ENCODE measurements at regions not wholly inside any gene's neighbourhood (a gene's known extent, or its start where the extent isn't known, plus 50 kb on each side); places are given as distances from the start of the nearest gene placed in this dataset.

DNA sequence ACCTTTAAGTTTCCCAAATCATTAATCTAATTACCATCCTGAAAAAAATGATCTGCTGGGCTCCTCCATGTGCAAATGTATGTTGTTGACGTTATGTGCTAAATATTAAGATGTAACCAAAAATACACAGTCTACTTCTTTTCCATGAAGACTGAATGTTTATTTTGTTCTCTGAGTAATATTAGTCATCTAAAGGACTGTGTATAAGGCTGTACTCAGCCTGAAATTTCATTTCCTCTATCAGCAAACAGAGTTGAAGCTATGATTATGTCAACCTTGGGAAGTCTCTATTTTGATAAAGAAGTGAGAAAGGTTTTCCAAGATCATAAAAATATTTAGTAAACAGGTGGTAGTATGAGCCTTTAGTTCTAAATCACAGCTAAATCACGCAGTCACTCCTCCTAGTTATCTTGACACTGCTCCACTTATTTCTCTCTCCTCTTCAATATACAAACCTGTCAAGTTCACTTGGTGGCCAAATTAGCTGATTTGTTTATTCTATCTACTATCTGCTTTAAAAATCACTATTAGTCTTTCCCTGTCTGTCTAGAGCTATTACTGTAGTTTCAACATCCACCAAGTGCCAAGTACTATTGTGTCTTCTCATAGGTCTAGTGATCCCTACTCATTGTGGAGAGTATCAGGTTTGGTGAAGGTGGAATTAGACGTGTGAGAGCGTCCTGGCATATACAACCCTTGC lies 211.7 kb upstream of the STARD13 start:
- H3K4me1 ChIP-seq (ENCODE audit: control insufficient read depth, insufficient read depth, low read length), result no peaks in the 10 kb centered on the region
- H3K36me3 ChIP-seq (ENCODE audit: control insufficient read depth, insufficient read depth, low read length), result no peaks in the 10 kb centered on the region
- no peak for DNase-seq (ENCODE audit: low read depth in 4 of 6, low spot score in 6 of 6)
- peaks cover 2% of the 10 kb centered on the region for H3K9me3 ChIP-seq (ENCODE audit: control insufficient read depth, insufficient read depth, low read length)
- no peak overlapping the region for H3K27ac ChIP-seq (ENCODE audit: low read depth, low read length)
- WGBS (ENCODE audit: insufficient coverage), result no CpG with 5 or more reads among the region's 4 CpGs
- H3K4me3 ChIP-seq (ENCODE audit: low read depth, low read length), result no peak overlapping the region
- H3K27me3 ChIP-seq (ENCODE audit: control insufficient read depth, insufficient read depth, low read length), result no peaks in the 10 kb centered on the region

DNA sequence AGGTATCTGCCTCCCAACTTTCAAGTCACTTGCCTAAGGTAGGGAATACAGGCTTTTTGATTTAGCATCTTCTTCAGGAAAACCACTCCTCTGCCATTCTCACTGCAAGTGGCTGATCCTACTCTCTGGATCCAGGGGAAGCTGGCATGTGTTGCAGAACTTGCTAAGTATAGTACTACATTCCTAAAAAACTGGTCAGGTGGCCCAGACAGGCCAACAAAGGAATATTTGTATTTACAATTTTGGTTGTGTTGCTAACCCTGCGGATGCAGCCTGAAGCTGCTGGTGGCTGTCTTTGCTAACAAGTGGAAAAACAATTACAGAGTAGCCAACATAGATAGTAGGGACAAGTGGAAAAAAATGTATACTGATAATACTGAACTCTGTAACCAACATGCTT lies 222.5 kb upstream of the STARD13 start:
- H3K27me3 ChIP-seq (ENCODE audit: control insufficient read depth, insufficient read depth, low read length), result no peaks in the 10 kb centered on the region
- no peak overlapping the region for H3K4me3 ChIP-seq (ENCODE audit: low read depth, low read length)
- DNase-seq (ENCODE audit: low read depth in 4 of 6, low spot score in 6 of 6), result no peak
- H3K27ac ChIP-seq (ENCODE audit: low read depth, low read length), result no peak overlapping the region
- WGBS (ENCODE audit: insufficient coverage), result 80% methylated on average over 1 of the region's 1 CpG
- H3K36me3 ChIP-seq (ENCODE audit: control insufficient read depth, insufficient read depth, low read length), result no peaks in the 10 kb centered on the region
- H3K9me3 ChIP-seq (ENCODE audit: control insufficient read depth, insufficient read depth, low read length), result peaks cover 4% of the 10 kb centered on the region
- H3K4me1 ChIP-seq (ENCODE audit: control insufficient read depth, insufficient read depth, low read length), result no peaks in the 10 kb centered on the region

DNA sequence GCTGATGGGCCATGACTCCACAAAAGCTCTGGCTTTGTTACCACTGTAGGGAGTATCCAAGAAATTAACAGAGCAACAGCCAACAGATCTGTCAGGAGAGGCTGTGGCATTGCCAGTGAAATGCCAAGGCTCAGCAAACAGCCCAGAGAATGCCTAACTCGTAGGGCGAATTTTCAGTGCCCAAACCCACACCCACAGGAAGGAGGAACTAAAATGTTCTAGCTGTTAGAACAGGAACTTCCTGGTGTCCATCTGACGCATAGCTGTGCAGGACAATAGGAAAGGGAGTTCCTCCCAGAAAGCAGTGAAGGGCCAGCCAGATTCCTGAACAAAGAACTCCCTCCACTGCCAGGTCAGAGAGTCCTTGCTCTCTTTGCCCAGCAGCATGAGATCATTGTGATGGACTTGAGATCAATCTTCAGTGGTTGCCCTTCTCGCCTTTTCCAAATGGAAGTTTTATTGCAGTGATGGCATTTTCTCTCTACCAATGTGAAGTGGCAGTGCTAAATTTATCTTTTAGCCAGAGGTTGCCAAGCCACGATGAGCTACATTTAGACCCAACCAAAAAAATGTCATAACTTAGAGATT lies 224.2 kb upstream of the STARD13 start:
- no peak overlapping the region for H3K4me3 ChIP-seq (ENCODE audit: low read depth, low read length)
- H3K27me3 ChIP-seq (ENCODE audit: control insufficient read depth, insufficient read depth, low read length), result no peaks in the 10 kb centered on the region
- H3K36me3 ChIP-seq (ENCODE audit: control insufficient read depth, insufficient read depth, low read length), result no peaks in the 10 kb centered on the region
- no peaks in the 10 kb centered on the region for H3K4me1 ChIP-seq (ENCODE audit: control insufficient read depth, insufficient read depth, low read length)
- peak in 1 of 6 donors; percentile 26 for DNase-seq (ENCODE audit: low read depth in 4 of 6, low spot score in 6 of 6)
- peaks cover 4% of the 10 kb centered on the region for H3K9me3 ChIP-seq (ENCODE audit: control insufficient read depth, insufficient read depth, low read length)
- 64% methylated on average over 2 of the region's 5 CpGs for WGBS (ENCODE audit: insufficient coverage)
- no peak overlapping the region for H3K27ac ChIP-seq (ENCODE audit: low read depth, low read length)

DNA sequence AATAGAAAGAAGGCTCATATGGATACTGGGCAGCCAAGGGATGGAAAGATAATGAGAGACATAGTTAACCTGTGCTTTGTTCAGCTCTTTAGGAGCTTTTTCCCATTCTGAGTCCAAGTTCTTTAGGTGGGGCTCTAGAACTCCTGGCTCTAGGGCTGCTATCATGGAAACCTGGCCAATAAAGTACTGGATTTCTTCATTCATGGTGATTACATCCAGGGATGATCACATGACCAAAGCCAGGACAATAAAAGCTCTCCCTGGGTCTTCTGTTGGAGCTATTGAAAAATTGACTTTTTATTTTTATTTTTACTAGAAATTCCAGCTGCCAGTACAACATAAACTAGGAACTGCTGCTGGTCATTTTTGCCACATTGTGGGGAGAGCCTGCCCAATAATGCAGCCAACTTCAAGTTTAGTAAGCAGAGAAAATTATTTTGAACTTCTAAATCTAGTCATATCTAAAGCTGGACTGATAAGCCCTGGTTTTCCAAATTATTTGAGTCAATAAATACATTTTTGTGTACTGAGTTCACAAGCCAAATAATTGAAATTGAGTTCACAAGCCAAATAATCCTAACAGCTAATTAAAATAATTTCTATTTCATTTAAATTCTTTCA lies 224.9 kb upstream of the STARD13 start:
- Histone ChIP-seq H3K36me3 (ENCODE audit: control insufficient read depth, insufficient read depth, low read length) (no peaks in the 10 kb centered on the region), H3K27ac (ENCODE audit: low read depth, low read length) (no peak overlapping the region), H3K9me3 (ENCODE audit: control insufficient read depth, insufficient read depth, low read length) (peaks cover 4% of the 10 kb centered on the region), H3K27me3 (ENCODE audit: control insufficient read depth, insufficient read depth, low read length) (no peaks in the 10 kb centered on the region), H3K4me1 (ENCODE audit: control insufficient read depth, insufficient read depth, low read length) (no peaks in the 10 kb centered on the region), H3K4me3 (ENCODE audit: low read depth, low read length) (no peak overlapping the region)
- no peak for DNase-seq (ENCODE audit: low read depth in 4 of 6, low spot score in 6 of 6)

DNA sequence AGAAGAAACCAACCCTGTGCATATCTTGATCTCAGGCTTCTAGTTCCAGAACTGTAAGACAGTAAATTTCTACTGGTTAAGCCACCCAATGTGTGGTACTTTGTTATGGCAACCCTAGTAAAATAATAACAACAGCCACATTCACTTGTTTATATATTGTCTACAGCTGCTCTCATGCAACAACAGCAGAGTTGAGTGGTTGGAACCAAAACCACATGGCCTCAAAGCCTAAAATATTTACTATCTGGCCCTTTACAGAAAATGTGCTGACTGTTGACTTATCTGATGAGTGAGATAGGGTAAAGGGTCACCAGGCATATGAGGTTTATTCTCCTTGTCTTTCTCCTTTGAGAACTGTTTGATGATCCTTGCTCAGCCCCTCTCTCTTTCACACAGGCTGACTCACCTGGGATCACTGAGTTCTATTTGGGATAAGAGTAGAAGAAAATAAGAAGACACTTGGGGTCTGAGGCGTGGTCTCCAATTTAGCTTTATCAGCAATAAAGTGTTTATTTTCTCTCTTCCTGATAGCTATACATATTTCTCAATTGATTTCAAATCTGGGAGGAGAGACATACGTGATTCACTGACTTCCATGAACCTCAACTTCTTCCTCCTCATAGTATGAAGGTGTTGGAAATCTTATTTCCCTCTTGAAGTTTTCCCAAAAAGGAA lies 227.5 kb upstream of the STARD13 start:
- no peaks in the 10 kb centered on the region for H3K4me1 ChIP-seq (ENCODE audit: control insufficient read depth, insufficient read depth, low read length)
- H3K4me3 ChIP-seq (ENCODE audit: low read depth, low read length), result no peak overlapping the region
- no peaks in the 10 kb centered on the region for H3K36me3 ChIP-seq (ENCODE audit: control insufficient read depth, insufficient read depth, low read length)
- no peak for DNase-seq (ENCODE audit: low read depth in 4 of 6, low spot score in 6 of 6)
- no CpG with 5 or more reads among the region's 2 CpGs for WGBS (ENCODE audit: insufficient coverage)
- no peaks in the 10 kb centered on the region for H3K27me3 ChIP-seq (ENCODE audit: control insufficient read depth, insufficient read depth, low read length)
- no peak overlapping the region for H3K27ac ChIP-seq (ENCODE audit: low read depth, low read length)
- H3K9me3 ChIP-seq (ENCODE audit: control insufficient read depth, insufficient read depth, low read length), result peaks cover under 1% of the 10 kb centered on the region

DNA sequence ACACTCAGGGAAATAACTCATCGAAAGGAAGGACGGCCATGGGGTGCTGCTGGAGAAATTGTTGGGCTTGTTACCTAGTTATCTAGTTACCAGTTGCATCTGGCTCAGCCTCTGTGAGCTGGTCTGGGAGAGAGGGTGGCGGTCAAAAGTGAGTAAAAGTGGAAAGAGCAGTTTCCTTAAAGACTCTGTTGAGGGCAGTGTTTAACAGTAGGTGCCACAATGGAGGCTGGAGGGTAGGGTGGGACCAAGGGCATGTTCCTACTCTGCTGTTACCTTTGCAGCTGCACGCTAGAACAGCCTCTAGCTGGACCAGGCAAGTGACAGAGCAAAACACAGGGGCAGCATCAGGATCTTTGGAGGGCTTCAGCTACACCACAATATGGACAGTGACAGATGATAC lies 228.8 kb upstream of the STARD13 start:
- no peak overlapping the region for H3K4me3 ChIP-seq (ENCODE audit: low read depth, low read length)
- no peak for DNase-seq (ENCODE audit: low read depth in 4 of 6, low spot score in 6 of 6)
- H3K36me3 ChIP-seq (ENCODE audit: control insufficient read depth, insufficient read depth, low read length), result no peaks in the 10 kb centered on the region
- H3K27ac ChIP-seq (ENCODE audit: low read depth, low read length), result no peak overlapping the region
- 93% methylated on average over 4 of the region's 4 CpGs for WGBS (ENCODE audit: insufficient coverage)
- H3K27me3 ChIP-seq (ENCODE audit: control insufficient read depth, insufficient read depth, low read length), result no peaks in the 10 kb centered on the region
- H3K4me1 ChIP-seq (ENCODE audit: control insufficient read depth, insufficient read depth, low read length), result no peaks in the 10 kb centered on the region
- no peaks in the 10 kb centered on the region for H3K9me3 ChIP-seq (ENCODE audit: control insufficient read depth, insufficient read depth, low read length)

DNA sequence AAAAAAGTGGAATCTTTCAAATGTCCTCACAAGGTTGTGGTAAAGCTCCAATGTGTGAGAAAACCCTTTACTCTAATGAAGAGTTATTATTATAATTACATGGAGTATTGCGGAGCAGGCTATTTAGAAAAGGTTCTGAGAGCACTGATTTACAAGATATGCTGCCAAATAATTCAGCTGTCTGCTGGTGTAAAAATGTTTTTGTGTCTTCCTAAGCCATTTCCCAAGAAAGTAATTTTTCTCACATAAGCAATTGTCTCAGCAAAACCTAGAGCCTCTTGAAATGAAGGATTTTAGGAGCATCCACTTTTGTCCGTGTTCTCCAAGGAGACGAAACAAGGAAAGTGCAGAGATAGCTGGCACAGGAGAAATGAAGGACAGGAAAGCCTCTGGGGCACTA lies 229.6 kb upstream of the STARD13 start:
- no peak overlapping the region for H3K4me3 ChIP-seq (ENCODE audit: low read depth, low read length)
- H3K9me3 ChIP-seq (ENCODE audit: control insufficient read depth, insufficient read depth, low read length), result no peaks in the 10 kb centered on the region
- H3K27ac ChIP-seq (ENCODE audit: low read depth, low read length), result no peak overlapping the region
- H3K4me1 ChIP-seq (ENCODE audit: control insufficient read depth, insufficient read depth, low read length), result no peaks in the 10 kb centered on the region
- DNase-seq (ENCODE audit: low read depth in 4 of 6, low spot score in 6 of 6), result peak in 1 of 6 donors; percentile 87
- H3K36me3 ChIP-seq (ENCODE audit: control insufficient read depth, insufficient read depth, low read length), result no peaks in the 10 kb centered on the region
- WGBS (ENCODE audit: insufficient coverage), result 75% methylated on average over 2 of the region's 3 CpGs
- H3K27me3 ChIP-seq (ENCODE audit: control insufficient read depth, insufficient read depth, low read length), result no peaks in the 10 kb centered on the region

DNA sequence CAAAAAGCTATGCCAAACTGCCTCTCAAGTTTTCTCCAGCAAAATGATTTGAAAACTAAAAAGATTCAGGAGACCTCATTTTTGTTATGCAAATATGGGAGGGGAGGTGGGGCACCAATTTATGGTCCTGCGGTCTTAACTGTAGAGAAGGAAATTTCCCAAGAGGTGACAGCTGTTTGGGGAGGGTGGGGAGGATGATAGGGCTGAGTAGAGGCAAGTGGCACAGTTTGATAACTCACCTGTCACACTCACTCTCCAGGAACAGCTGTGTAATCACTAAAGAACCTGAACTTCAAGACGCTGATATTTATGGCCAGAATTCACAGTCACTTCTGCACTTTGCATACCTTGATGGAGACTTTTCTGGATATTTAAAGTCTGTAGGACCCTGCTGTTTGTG lies 232.9 kb upstream of the STARD13 start:
- DNase-seq (ENCODE audit: low read depth in 4 of 6, low spot score in 6 of 6), result no peak
- no CpG with 5 or more reads among the region's 2 CpGs for WGBS (ENCODE audit: insufficient coverage)
- H3K4me3 ChIP-seq (ENCODE audit: low read depth, low read length), result no peak overlapping the region
- no peaks in the 10 kb centered on the region for H3K4me1 ChIP-seq (ENCODE audit: control insufficient read depth, insufficient read depth, low read length)
- H3K27me3 ChIP-seq (ENCODE audit: control insufficient read depth, insufficient read depth, low read length), result no peaks in the 10 kb centered on the region
- H3K9me3 ChIP-seq (ENCODE audit: control insufficient read depth, insufficient read depth, low read length), result no peaks in the 10 kb centered on the region
- H3K36me3 ChIP-seq (ENCODE audit: control insufficient read depth, insufficient read depth, low read length), result no peaks in the 10 kb centered on the region
- H3K27ac ChIP-seq (ENCODE audit: low read depth, low read length), result no peak overlapping the region

DNA sequence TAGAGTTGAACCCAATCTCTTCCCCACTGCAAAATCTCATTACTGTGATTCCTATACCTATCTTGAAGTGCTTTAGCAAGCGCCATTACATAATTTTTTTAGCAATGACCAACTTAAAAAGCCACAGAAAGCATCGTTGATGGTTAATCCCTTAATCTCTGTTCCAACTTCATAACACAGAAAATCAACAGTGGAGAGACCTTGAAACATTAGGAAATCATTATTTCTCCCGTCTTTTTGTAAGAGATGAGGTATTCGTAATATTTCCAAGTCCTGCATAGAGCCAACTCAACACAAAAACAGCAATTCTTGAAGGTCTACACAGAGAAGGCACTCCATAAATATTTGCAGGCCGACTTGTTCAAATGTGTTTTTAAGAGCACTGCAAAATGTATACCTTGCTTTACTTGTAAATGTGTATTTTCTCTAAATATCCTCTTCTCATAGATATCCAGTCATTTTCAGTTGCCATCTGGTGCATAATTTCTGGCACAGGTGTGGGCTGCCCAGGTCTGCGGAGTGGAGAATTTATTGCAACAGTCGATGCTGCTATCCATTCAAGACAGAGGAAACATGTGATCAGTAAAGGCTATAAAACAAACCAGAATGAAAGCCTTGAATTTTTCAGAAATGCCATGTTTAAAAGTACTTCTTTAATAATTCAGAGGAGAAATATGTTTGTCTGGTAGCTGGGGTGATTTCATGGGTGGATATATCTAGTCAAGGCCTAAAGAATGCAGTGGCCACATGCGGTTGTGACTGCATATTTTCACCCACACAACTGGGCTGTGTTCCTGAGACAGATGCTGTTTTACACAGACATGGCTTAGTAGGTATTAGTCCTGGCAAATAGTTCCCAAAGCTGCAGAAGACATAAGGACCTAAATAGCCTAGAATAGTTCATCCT lies 234.3 kb upstream of the STARD13 start:
- no peaks in the 10 kb centered on the region for H3K36me3 ChIP-seq (ENCODE audit: control insufficient read depth, insufficient read depth, low read length)
- 87% methylated on average over 5 of the region's 8 CpGs for WGBS (ENCODE audit: insufficient coverage)
- no peak overlapping the region for H3K27ac ChIP-seq (ENCODE audit: low read depth, low read length)
- H3K9me3 ChIP-seq (ENCODE audit: control insufficient read depth, insufficient read depth, low read length), result no peaks in the 10 kb centered on the region
- peak in 1 of 6 donors; percentile 35 for DNase-seq (ENCODE audit: low read depth in 4 of 6, low spot score in 6 of 6)
- H3K4me3 ChIP-seq (ENCODE audit: low read depth, low read length), result no peak overlapping the region
- H3K27me3 ChIP-seq (ENCODE audit: control insufficient read depth, insufficient read depth, low read length), result no peaks in the 10 kb centered on the region
- H3K4me1 ChIP-seq (ENCODE audit: control insufficient read depth, insufficient read depth, low read length), result no peaks in the 10 kb centered on the region
